Panc1 (cell line): ENCODE measurements at regions not wholly inside any gene's neighbourhood (a gene's known extent, or its start where the extent isn't known, plus 50 kb on each side); places are given as distances from the start of the nearest gene placed in this dataset.

Source experiments
- POLR2AphosphoS5 ChIP-seq: IDR thresholded peaks from 2 replicates; pipeline ENCODE4 v1.6.1; 2012; ENCODE audit warnings: mild to moderate bottlenecking, low read depth, low read length, moderate library complexity
- SIN3A ChIP-seq: IDR thresholded peaks from 2 replicates; pipeline ENCODE4 v1.6.1; 2012; ENCODE audit warnings: low read depth, mild to moderate bottlenecking, low read length, moderate library complexity, borderline replicate concordance; ENCODE audit not compliant: insufficient read depth
- TCF7L2 ChIP-seq: IDR thresholded peaks from 2 replicates; pipeline ENCODE4 v1.6.1; 2011; ENCODE audit warnings: mild to moderate bottlenecking, low read depth, low read length, inconsistent platforms
- TF ChIP-seq, protein P1 (sequence below): fragments of 450-650 bp; IDR thresholded peaks from 2 replicates; pipeline ENCODE4 v1.5.1; 2017; ENCODE audit warnings: mild to moderate bottlenecking
- TF ChIP-seq, protein P2 (sequence below), 2 experiments: IDR thresholded peaks; 2 replicates each; pipeline ENCODE4 v1.6.1; 2011 to 2012; ENCODE audit warnings: low read depth in 2 of 2, control low read depth in 1 of 2, low read length in 1 of 2, mild to moderate bottlenecking in 1 of 2, moderate library complexity in 1 of 2; ENCODE audit not compliant: insufficient read depth in 1 of 2

DNA sequence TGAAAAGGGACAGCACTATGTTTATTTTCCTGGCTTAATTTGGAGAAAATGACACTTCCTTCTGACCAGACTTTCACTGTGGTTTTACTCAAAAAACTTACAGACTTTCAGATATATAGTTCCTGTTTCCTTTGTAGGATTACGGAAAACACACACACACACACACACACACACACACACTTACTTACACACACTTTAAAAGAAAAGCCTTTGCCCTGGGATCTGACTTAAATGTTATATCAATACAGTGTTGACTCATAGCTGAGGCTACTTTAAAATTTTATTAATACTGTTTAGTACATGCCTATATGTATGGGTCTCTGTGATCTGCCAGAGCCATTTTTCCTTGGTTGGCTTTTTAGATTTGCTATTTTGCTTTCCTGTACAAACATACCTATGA is 758.3 kb downstream of the DNAH5 start:
- TF ChIP-seq, protein P1, sequence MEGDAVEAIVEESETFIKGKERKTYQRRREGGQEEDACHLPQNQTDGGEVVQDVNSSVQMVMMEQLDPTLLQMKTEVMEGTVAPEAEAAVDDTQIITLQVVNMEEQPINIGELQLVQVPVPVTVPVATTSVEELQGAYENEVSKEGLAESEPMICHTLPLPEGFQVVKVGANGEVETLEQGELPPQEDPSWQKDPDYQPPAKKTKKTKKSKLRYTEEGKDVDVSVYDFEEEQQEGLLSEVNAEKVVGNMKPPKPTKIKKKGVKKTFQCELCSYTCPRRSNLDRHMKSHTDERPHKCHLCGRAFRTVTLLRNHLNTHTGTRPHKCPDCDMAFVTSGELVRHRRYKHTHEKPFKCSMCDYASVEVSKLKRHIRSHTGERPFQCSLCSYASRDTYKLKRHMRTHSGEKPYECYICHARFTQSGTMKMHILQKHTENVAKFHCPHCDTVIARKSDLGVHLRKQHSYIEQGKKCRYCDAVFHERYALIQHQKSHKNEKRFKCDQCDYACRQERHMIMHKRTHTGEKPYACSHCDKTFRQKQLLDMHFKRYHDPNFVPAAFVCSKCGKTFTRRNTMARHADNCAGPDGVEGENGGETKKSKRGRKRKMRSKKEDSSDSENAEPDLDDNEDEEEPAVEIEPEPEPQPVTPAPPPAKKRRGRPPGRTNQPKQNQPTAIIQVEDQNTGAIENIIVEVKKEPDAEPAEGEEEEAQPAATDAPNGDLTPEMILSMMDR = no peak
- no peak for TF ChIP-seq POLR2AphosphoS5
- TF ChIP-seq, protein P2, sequence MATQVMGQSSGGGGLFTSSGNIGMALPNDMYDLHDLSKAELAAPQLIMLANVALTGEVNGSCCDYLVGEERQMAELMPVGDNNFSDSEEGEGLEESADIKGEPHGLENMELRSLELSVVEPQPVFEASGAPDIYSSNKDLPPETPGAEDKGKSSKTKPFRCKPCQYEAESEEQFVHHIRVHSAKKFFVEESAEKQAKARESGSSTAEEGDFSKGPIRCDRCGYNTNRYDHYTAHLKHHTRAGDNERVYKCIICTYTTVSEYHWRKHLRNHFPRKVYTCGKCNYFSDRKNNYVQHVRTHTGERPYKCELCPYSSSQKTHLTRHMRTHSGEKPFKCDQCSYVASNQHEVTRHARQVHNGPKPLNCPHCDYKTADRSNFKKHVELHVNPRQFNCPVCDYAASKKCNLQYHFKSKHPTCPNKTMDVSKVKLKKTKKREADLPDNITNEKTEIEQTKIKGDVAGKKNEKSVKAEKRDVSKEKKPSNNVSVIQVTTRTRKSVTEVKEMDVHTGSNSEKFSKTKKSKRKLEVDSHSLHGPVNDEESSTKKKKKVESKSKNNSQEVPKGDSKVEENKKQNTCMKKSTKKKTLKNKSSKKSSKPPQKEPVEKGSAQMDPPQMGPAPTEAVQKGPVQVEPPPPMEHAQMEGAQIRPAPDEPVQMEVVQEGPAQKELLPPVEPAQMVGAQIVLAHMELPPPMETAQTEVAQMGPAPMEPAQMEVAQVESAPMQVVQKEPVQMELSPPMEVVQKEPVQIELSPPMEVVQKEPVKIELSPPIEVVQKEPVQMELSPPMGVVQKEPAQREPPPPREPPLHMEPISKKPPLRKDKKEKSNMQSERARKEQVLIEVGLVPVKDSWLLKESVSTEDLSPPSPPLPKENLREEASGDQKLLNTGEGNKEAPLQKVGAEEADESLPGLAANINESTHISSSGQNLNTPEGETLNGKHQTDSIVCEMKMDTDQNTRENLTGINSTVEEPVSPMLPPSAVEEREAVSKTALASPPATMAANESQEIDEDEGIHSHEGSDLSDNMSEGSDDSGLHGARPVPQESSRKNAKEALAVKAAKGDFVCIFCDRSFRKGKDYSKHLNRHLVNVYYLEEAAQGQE (IDR thresholded peaks at IDR 0.05; ENCODE audit: insufficient read depth in 1 of 2, low read depth in 2 of 2, low read length in 1 of 2) = no peak
- TF ChIP-seq SIN3A = no peak
- no peak for TF ChIP-seq TCF7L2
